ENCODE measurements at regions not wholly inside any gene's neighbourhood (a gene's known extent, or its start where the extent isn't known, plus 50 kb on each side); places are given as distances from the start of the nearest gene placed in this dataset.

- TF ChIP-seq POLR2A (IDR thresholded peaks at IDR 0.05; ENCODE audit: low read depth) (no peak), EP300 (IDR thresholded peaks at IDR 0.05) (no peak), CTCF (IDR thresholded peaks at IDR 0.05) (no peak), POLR2AphosphoS5 (IDR thresholded peaks at IDR 0.05) (no peak)
- DNase-seq (ENCODE audit: extremely low spot score): no peak
- H3K36me3 ChIP-seq: no peaks in the 10 kb centered on the region
- whole genome bisulfite sequencing: 98% methylated on average over 6 of the region's 7 CpGs
- no peaks in the 10 kb centered on the region for H3K9me3 ChIP-seq
- no peaks in the 10 kb centered on the region for H3K27me3 ChIP-seq
- H3K27ac ChIP-seq (replicated peaks in 1 of 4): no peak overlapping the region
- intact Hi-C loops (cut with DNase I): no loop called here
- peaks cover 2 to 12% (median 10%) of the 10 kb centered on the region in 4 donors for H3K4me1 ChIP-seq
- H3K4me3 ChIP-seq: no peak overlapping the region
Measured at GRCh38 chr3:72586694-72587093, 261.6 kb downstream of the SHQ1 start.

- intact Hi-C loops (cut with DNase I): no loop called here
- Histone ChIP-seq H3K36me3 (no peaks in the 10 kb centered on the region), H3K4me3 (no peak overlapping the region), H3K27ac (replicated peaks in 1 of 4) (no peak overlapping the region), H3K9me3 (no peaks in the 10 kb centered on the region), H3K27me3 (no peaks in the 10 kb centered on the region), H3K4me1 (peaks cover 0 to 5% (median 3%) of the 10 kb centered on the region in 4 donors)
- DNase-seq (ENCODE audit: extremely low spot score): no peak
- TF ChIP-seq CTCF (IDR thresholded peaks at IDR 0.05) (no peak), POLR2A (IDR thresholded peaks at IDR 0.05; ENCODE audit: low read depth) (no peak), POLR2AphosphoS5 (IDR thresholded peaks at IDR 0.05) (no peak), EP300 (IDR thresholded peaks at IDR 0.05) (no peak)
- 83% methylated on average over 4 of the region's 4 CpGs for WGBS
Measured at GRCh38 chr3:72585966-72586365, 262.3 kb downstream of the SHQ1 start.

GRCh38 chr3:72584262-72584661 lies 264.0 kb downstream of the SHQ1 start:
- Histone ChIP-seq H3K27ac (replicated peaks in 1 of 4) (no peak overlapping the region), H3K27me3 (no peaks in the 10 kb centered on the region), H3K9me3 (no peaks in the 10 kb centered on the region), H3K4me3 (no peak overlapping the region), H3K4me1 (no peaks in the 10 kb centered on the region), H3K36me3 (no peaks in the 10 kb centered on the region)
- intact Hi-C loops (cut with DNase I): no loop called here
- no peak for DNase-seq (ENCODE audit: extremely low spot score)
- 97% methylated on average over 2 of the region's 2 CpGs for WGBS
- TF ChIP-seq CTCF (IDR thresholded peaks at IDR 0.05) (no peak), POLR2A (IDR thresholded peaks at IDR 0.05; ENCODE audit: low read depth) (no peak), EP300 (IDR thresholded peaks at IDR 0.05) (no peak), POLR2AphosphoS5 (IDR thresholded peaks at IDR 0.05) (no peak)

- Histone ChIP-seq H3K36me3 (no peaks in the 10 kb centered on the region), H3K4me1 (no peaks in the 10 kb centered on the region), H3K27me3 (no peaks in the 10 kb centered on the region), H3K4me3 (no peak overlapping the region), H3K9me3 (no peaks in the 10 kb centered on the region), H3K27ac (replicated peaks in 1 of 4) (no peak overlapping the region)
- no peak for TF ChIP-seq CTCF (IDR thresholded peaks at IDR 0.05)
- intact Hi-C loops (cut with DNase I): no loop called here
- DNase-seq (ENCODE audit: extremely low spot score): no peak
- 95% methylated on average over 7 of the region's 7 CpGs for WGBS
Measured at GRCh38 chr3:72582963-72583362, 265.3 kb downstream of the SHQ1 start.

GRCh38 chr3:72582211-72582878 lies 265.9 kb downstream of the SHQ1 start:
- no peaks in the 10 kb centered on the region for H3K9me3 ChIP-seq
- 79% methylated on average over 6 of the region's 6 CpGs for WGBS
- H3K27ac ChIP-seq (replicated peaks in 1 of 4): no peak overlapping the region
- no peaks in the 10 kb centered on the region for H3K27me3 ChIP-seq
- TF ChIP-seq EP300 (IDR thresholded peaks at IDR 0.05) (no peak), POLR2AphosphoS5 (IDR thresholded peaks at IDR 0.05) (no peak), CTCF (IDR thresholded peaks at IDR 0.05) (no peak), POLR2A (IDR thresholded peaks at IDR 0.05; ENCODE audit: low read depth) (no peak)
- H3K4me1 ChIP-seq: no peaks in the 10 kb centered on the region
- no peak for DNase-seq (ENCODE audit: extremely low spot score)
- intact Hi-C loops (cut with DNase I): no loop called here
- H3K36me3 ChIP-seq: no peaks in the 10 kb centered on the region
- no peak overlapping the region for H3K4me3 ChIP-seq

Data from esophagus muscularis mucosa (tissue), 4 donors.